NCI-H2107 treated with DMSO at 0.1 percent for 48 hours (cell line): ENCODE measurements at regions not wholly inside any gene's neighbourhood (a gene's known extent, or its start where the extent isn't known, plus 50 kb on each side); places are given as distances from the start of the nearest gene placed in this dataset.

ENCODE experiments used
- DNase-seq: peaks from one replicate; lab custom pipeline; 2025; ENCODE audit not compliant: unreplicated experiment; lab: John Stamatoyannopoulos, UW

GRCh38 chr6:48750861-48751260 is 639.9 kb upstream of the PTCHD4 start:
- DNase-seq: no peak

- DNase-seq: no peak
Observed at GRCh38 chr6:48747471-48747870, 636.5 kb upstream of the PTCHD4 start.

- DNase-seq: no peak
Observed at GRCh38 chr6:48747040-48747439, 636.0 kb upstream of the PTCHD4 start.

- DNase-seq: no peak
Observed at GRCh38 chr6:48744948-48745347, 634.0 kb upstream of the PTCHD4 start.

GRCh38 chr6:48743738-48744137 is 632.7 kb upstream of the PTCHD4 start:
- no peak for DNase-seq

GRCh38 chr6:48736501-48737206 is 625.7 kb upstream of the PTCHD4 start:
- no peak for DNase-seq

- DNase-seq: no peak
Observed at GRCh38 chr6:48735846-48736245, 624.8 kb upstream of the PTCHD4 start.

- DNase-seq: no peak
Observed at GRCh38 chr6:48733581-48733980, 622.6 kb upstream of the PTCHD4 start.

- no peak for DNase-seq
Observed at GRCh38 chr6:48714699-48715098, 603.7 kb upstream of the PTCHD4 start.

GRCh38 chr6:48714250-48714649 is 603.3 kb upstream of the PTCHD4 start:
- DNase-seq: no peak

GRCh38 chr6:48713612-48714011 is 602.6 kb upstream of the PTCHD4 start:
- DNase-seq: no peak

GRCh38 chr6:48706310-48706709 is 595.3 kb upstream of the PTCHD4 start:
- no peak for DNase-seq

GRCh38 chr6:48701572-48701971 is 590.6 kb upstream of the PTCHD4 start:
- DNase-seq: no peak

GRCh38 chr6:48695872-48696271 is 584.9 kb upstream of the PTCHD4 start:
- DNase-seq: no peak

- DNase-seq: no peak
Observed at GRCh38 chr6:48691420-48691819, 580.4 kb upstream of the PTCHD4 start.

- DNase-seq: no peak
Observed at GRCh38 chr6:48689498-48689897, 578.5 kb upstream of the PTCHD4 start.

GRCh38 chr6:48678390-48678789 is 567.4 kb upstream of the PTCHD4 start:
- no peak for DNase-seq

GRCh38 chr6:48671505-48671904 is 560.5 kb upstream of the PTCHD4 start:
- no peak for DNase-seq

- no peak for DNase-seq
Observed at GRCh38 chr6:48670546-48670945, 559.5 kb upstream of the PTCHD4 start.

GRCh38 chr6:48667797-48668196 is 556.8 kb upstream of the PTCHD4 start:
- no peak for DNase-seq

GRCh38 chr6:48664826-48665225 is 553.8 kb upstream of the PTCHD4 start:
- no peak for DNase-seq

GRCh38 chr6:48658915-48659314 is 547.9 kb upstream of the PTCHD4 start:
- no peak for DNase-seq

- DNase-seq: no peak
Observed at GRCh38 chr6:48641544-48641943, 530.5 kb upstream of the PTCHD4 start.
